Astrocyte of the cerebellum (primary cell): ENCODE measurements at regions not wholly inside any gene's neighbourhood (a gene's known extent, or its start where the extent isn't known, plus 50 kb on each side); places are given as distances from the start of the nearest gene placed in this dataset.

Experiments used
- DNase-seq: peaks from one replicate; pipeline ENCODE4 v3.0.0-alpha.2; 2011; ENCODE audit warnings: low read depth
- H3K4me3 ChIP-seq: 2 replicates; pipeline ENCODE4 v1.5.1; 2011; ENCODE audit warnings: mild to moderate bottlenecking, low read depth, low read length, moderate library complexity
- in situ Hi-C: cut with HindIII; loops from 2 replicates; pipeline ENCODE4 v1.10.0; 2017; ENCODE audit warnings: low sequenced_read_pairs
- TF ChIP-seq, protein P1 (sequence below): IDR thresholded peaks from 2 replicates; pipeline ENCODE4 v1.5.1; 2012; ENCODE audit warnings: low read length, low read depth, moderate library complexity, mild to moderate bottlenecking; ENCODE audit errors: missing control alignments

DNA sequence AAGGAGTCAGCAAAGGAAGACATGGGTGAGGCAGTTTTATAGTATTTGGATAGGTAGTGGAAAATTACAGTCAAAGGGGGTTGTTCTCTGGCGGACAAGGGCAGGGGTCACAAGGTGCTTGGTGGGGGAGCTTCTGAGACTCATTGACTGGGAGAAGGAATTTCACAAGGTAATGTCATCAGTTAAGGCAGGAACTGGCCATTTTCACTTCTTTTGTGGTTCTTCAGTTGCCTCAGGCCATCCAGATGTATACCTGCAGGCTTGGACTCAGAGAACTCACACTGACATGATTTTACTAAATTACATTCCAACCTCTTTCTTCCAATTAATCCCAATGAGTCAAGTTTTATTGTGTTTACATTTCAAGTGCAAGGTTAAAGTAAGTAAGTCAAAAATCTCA lies 240.5 kb upstream of the API5 start:
- in situ Hi-C loops: no loop called here
- TF ChIP-seq, protein P1, sequence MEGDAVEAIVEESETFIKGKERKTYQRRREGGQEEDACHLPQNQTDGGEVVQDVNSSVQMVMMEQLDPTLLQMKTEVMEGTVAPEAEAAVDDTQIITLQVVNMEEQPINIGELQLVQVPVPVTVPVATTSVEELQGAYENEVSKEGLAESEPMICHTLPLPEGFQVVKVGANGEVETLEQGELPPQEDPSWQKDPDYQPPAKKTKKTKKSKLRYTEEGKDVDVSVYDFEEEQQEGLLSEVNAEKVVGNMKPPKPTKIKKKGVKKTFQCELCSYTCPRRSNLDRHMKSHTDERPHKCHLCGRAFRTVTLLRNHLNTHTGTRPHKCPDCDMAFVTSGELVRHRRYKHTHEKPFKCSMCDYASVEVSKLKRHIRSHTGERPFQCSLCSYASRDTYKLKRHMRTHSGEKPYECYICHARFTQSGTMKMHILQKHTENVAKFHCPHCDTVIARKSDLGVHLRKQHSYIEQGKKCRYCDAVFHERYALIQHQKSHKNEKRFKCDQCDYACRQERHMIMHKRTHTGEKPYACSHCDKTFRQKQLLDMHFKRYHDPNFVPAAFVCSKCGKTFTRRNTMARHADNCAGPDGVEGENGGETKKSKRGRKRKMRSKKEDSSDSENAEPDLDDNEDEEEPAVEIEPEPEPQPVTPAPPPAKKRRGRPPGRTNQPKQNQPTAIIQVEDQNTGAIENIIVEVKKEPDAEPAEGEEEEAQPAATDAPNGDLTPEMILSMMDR: no peak

DNA sequence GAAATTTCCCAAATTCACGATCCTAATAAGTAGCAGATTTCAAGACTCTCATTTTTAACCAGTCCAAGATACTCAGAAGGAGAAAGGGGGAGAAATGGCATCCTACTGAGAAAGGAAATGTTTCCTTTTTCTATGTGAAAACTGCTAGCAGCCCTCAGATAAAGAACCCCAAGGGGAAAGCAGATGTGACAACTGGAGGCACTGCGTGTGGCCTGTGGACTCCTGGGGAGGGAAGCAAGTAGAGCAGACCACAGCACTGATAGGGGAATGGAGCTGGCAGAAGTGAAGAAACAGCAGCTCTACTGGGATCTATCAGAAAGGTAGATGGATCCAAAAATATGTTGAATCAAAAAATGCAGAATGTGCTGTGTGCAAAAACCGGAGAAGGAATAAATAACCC lies 239.7 kb upstream of the API5 start:
- no peak for DNase-seq
- no peak overlapping the region for H3K4me3 ChIP-seq
- in situ Hi-C loops: no loop called here
- TF ChIP-seq, protein P1: no peak

More for the DNA sequence above, 240.5 kb upstream of the API5 start:
- DNase-seq: no peak
- H3K4me3 ChIP-seq: no peak overlapping the region

DNA sequence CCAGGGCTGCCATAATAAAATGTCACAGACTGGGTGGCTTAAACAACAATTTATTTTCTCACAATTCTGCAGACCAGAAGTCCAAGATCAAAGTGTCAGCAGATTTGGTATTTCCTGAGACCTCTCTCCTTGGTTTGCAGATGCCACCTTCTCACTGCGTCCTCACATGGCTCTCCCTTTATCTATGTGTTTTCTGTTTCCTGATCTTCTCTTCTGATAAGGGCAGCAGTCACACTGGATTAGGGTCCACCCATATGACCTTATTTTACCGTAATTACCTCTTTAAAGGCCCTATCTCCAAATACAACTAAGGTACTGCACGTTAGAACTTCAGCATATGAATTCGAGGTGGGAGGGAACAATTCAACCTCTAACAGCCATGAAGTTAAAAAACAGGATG lies 238.9 kb upstream of the API5 start:
- H3K4me3 ChIP-seq: no peak overlapping the region
- no peak for DNase-seq
- in situ Hi-C loops: no loop called here
- TF ChIP-seq, protein P1: no peak

DNA sequence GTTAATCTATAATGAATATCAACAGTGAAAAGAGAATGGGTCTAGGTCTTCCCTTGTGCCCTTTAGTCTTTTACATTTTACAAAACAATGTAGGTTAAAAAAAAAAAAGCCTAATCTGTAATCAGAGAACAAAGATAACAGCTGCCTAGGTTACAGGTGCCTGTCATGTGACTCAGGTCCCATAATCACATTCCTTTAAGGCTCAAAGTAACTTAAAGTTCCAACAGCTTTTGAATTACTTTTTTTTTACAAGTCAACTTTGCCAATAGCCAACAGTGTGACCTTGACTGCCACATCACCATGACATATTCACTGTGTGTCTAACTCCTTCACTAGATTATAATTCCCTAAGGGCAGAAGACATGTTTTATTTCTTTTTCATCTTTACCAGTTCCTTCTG lies 237.0 kb upstream of the API5 start:
- no peak overlapping the region for H3K4me3 ChIP-seq
- no peak for DNase-seq
- in situ Hi-C loops: no loop called here
- TF ChIP-seq, protein P1: no peak

DNA sequence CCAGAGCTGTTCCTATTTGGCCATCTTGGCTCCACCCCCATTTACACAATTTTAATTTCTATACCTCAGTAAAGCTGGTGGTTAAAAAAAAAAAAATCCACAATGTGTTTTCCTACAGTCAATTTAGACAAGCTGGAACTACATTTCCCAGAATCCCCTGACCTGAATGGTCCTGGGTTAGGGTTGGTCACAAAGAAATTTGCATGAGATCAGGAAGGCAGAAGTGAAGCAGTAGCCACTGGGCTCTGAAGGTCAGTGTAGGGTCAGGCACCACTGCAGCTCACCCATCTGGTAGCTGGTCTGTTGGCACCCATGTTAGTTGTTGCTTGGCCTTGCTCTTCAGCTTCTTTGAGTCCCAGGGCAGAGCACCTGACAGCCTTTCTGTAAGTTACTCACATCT lies 210.7 kb upstream of the API5 start:
- DNase-seq: no peak
- in situ Hi-C loops: no loop called here
- TF ChIP-seq, protein P1: no peak
- H3K4me3 ChIP-seq: no peak overlapping the region

DNA sequence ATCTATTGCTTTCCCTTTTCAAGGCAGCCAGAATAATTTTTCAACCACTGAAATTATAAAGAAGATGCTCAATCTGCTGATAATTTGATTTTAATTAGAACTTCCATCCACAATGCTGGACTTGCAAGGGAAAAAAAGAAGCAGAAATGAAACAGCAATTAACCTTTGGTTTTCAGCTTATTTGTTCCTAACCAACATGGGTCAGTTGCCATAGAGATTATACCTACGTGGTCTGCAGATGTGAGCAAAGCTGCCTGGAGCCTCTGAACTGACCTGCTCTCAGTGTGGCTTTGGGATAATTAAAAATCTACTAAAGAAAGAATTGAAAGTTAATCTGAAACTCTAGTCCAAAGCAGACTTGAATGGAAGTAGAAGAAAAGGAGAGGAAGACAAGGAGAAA lies 195.7 kb upstream of the API5 start:
- TF ChIP-seq, protein P1: no peak
- in situ Hi-C loops: no loop called here
- no peak overlapping the region for H3K4me3 ChIP-seq
- DNase-seq: no peak
